Activated T-cell treated with anti-CD3 and anti-CD28 coated beads for 4 hours (primary cell): ENCODE measurements at regions not wholly inside any gene's neighbourhood (a gene's known extent, or its start where the extent isn't known, plus 50 kb on each side); places are given as distances from the start of the nearest gene placed in this dataset.

Experiments
- DNase-seq: peaks from one replicate; pipeline ENCODE4 v3.0.0-alpha.2; 2020

DNA sequence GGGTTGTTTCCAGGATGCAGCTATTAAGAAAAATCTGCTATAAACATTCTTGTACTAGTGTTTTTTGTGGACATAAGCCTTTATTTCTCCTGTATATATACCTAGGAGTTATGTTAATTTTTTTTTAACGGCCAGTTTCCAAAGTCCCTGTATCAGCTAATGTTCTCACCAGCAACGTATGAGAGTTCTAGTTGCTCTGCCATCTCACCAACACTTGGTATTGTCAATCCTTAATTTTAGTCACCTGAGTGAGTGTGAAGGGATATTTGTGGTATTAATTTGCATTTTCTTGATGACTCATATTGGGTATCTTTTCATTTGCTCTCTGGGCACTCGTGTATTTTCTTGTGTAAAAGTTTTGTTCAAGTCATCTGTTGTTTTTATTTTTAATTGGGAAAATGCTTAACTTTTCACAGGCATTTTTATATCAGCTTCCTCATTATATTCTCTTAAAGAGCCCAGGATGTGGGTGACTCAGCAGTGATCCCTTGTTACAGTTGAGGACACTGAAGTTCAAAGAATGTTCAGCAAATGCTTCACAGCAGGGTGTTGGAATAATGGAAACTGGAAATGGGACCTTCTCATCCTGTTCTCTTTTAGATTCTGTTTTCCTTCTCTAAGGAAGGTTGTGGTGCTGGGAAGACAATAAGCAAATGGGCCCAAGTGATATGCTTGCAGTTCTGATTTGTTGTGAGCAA is 176.3 kb upstream of the PRNP start:
- no peak for DNase-seq

- no peak for DNase-seq
Measured at GRCh38 chr20:4508773-4509172, 177.5 kb upstream of the PRNP start.

GRCh38 chr20:4507288-4507719 is 179.0 kb upstream of the PRNP start:
- DNase-seq, result no peak

- DNase-seq, result no peak
Measured at GRCh38 chr20:4504814-4505213, 181.4 kb upstream of the PRNP start.

GRCh38 chr20:4502756-4503155 is 183.5 kb upstream of the PRNP start:
- DNase-seq, result no peak

DNA sequence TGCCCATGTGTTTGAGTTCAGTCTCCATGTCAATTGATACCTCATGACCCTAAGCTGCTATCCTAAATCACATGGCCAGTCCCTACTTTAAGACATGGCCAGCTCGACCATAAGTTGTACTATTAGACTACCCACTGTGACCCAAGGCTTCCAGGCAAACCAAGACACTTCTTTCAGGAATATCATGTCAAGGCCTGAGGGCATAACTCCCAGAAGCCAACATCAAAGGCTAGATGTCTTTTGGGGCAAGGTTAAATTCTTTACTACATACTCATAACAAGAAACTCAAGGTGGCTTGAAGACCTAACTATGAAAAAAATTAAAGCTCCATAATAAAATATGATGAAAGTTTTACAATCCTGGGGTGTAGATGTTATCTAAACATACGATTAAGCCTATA is 192.9 kb upstream of the PRNP start:
- no peak for DNase-seq

DNA sequence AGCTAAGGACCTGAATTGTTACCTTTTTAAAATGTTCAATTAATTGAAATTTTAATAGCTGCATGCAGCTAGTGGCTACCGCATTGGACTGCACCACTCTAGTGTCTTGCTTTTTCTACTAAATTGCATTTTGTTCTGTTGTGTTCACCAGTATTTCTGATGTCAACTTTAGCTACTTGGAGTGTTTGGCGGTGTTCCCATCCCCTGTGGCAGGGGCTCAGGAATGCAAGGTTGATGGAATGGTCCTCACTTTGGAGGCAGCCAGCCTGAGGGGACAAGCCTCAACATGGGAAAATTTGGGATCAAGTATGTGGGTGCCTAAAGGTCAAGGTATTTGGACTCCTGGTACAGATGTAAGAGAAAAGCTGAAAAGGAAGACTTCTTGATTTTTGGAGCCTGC is 194.6 kb upstream of the PRNP start:
- DNase-seq, result no peak

GRCh38 chr20:4490606-4491280 is 195.5 kb upstream of the PRNP start:
- DNase-seq, result no peak

DNA sequence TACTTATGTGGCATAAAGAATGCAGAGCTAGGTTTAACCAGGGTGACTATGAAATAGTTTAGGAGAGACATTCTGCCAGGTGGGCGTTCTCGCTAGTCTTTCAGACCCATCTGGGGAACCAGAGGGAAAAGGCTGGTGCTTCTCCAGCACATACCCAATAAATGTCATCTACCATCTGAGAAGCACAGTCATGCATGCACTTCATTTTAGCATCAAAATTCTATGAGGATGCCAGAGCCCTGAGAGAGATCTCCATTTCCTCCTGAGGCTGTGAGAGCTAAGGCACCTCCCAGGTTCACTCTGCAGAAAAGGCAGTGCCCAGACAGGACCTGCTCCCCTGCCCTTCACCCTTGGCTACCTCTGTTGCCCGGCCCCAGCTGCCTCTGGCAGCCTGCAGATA is 196.2 kb upstream of the PRNP start:
- no peak for DNase-seq

DNA sequence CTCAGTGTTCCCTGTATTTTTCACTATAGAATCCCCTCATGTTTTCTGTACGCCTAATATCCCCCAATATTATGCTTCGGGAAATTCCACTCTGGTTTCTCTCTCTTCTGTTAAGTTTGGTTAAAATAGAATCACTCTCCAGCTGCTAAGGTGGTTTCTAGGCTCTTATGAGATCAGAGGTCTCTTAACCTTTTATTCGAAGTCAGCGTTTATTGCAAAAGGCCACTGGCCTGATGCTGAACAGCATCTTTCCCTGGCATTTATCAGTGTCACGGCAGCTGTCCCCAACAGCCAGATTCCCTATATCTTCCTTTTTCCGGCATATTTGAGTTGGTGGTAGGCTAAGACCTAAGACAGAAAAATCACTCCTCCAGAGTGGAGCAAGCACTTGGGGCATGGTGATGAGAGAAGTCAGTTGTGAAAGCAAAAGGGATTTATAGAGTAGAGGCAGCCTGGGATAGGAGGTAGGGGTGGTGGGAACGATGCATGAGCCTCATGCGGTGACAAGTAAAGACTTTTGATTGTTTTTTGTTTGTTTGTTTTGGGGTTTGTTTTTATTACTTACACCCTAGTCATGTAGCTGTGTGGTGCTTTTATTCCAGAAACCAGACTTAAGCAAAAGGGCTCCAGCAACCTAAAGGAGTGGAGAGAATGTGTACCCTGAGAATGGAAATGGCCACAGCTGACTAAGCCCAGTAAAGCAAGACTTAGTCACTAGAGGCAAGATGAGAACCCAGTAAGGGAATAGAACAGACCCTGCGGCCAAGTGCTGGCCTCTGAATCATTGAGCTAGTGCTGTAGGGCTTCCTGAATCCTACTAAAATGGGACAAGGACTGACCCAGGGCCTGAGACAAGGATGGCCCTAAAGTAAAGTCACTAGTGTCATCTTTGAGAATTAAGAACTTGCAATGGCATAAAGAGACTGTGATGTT is 197.6 kb upstream of the PRNP start:
- no peak for DNase-seq

DNA sequence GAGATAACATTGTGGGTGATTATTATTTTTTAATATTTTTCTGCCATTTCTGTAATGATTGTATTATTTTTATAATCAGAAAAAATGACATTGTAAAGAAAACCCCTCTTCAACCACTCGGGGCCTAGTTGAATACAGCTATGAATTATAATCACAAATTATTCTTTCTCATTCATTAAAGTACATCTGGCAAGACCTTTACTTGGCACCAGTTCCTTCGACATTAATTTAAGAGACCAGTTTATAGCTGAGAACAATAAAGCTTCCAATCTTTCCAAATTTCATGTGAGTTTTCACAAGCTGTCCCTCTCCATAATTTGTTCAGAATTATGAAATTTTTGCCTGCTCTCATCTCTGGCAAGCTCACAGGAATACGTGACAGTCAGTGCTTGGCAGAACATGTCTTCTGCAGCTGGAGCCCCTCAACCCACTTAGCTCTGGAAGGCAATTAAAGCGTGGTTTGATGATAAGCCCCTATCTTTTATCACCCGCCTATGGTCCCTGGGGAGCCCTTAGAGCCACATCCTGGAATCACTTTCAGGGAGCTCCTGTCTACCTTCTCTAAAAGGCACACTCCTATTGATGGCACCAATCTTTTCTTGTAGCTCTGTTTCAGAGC is 201.8 kb upstream of the PRNP start:
- no peak for DNase-seq

DNA sequence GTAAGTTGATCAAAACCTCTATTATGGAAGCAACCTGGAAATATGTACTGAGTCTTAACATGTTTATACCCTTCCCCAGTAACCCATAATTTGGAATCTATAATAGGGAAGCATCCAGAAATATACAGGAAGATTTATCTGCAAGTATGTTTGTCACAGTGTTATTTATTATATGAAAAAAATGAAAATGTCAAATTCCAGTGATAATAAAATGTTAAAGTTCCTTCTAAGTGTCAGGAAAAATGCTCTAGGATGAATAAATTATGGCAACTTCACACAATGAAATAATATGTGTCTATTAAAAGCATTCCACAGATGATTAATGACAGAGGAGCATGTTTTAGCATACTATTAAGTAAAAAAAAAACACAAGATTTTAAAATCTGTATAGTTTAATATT is 202.3 kb upstream of the PRNP start:
- no peak for DNase-seq

DNA sequence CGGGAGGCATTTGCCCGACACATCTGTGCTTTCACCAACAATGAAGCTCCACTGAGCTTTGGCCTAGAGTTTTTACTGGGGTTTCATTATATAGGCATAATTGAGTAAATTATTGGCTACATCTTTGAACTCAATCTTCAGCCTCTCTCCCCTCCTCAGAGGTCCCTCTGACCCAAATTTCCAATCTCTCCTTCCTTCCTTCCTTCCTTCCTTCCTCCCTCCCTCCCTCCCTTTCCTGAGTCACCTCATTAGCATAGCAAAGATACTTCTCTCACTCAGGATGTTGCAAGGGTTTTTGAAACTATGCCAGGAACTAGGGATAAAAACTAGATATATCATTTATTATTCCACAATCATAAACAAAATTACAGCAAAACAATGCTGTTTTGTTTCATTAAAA is 202.8 kb upstream of the PRNP start:
- no peak for DNase-seq

- DNase-seq, result no peak
Measured at GRCh38 chr20:4480104-4480503, 206.2 kb upstream of the PRNP start.

- DNase-seq, result no peak
Measured at GRCh38 chr20:4476903-4477500, 209.3 kb upstream of the PRNP start.

GRCh38 chr20:4472906-4473305 is 213.3 kb upstream of the PRNP start:
- no peak for DNase-seq

- DNase-seq, result no peak
Measured at GRCh38 chr20:4471221-4471620, 215.0 kb upstream of the PRNP start.

DNA sequence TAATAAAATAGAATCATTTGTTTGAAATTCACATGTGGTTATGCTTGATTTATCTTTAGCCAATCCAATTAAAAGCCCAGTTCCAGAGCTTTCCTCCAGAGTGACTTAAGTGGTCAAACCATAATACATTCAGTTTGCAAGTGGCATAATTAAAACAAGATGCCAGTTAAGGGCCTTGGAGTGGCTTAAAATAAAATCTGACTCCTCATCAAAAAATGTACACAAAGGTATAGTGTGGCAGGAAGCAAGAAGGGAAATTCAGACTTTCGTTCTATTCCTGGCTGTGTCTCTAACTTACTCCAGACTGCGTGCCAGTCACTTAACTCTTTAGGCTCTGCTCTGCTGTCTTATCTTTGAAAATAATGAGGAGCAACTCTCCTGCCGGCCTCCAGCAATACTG is 215.9 kb upstream of the PRNP start:
- no peak for DNase-seq

- no peak for DNase-seq
Measured at GRCh38 chr20:4469910-4470309, 216.3 kb upstream of the PRNP start.

GRCh38 chr20:4468114-4468513 is 218.1 kb upstream of the PRNP start:
- DNase-seq, result no peak

DNA sequence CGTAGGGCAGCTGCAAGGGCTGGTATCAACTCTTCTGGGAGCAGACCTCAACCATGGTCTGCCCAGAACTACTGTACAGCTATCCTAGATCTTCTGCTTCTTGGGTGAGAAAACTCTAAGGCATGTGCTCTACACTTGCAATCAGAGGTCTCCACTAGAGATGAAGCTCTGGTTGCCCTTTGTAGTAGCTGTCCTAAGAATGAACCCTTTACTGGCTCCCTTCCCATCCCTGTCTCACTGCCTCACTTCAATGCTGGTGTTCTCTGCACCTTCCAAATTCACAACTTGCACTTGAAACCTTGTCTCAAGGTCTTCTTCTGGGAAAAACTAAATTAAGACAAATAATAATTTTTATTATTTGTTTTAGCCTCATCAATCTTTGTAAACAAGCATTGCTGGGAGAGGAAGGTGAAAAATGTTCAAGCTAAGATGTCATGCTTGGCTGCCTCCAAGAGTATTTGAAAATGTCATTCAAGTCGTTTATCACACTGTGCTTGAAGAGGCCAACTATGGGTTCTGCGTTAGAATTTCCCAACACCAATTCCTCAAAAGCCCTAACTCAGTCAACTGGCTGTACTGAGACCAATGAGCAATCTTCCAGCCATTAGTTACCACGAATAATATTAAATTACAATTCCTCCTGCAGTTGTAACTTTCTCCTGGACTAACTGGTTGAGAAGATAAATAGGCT is 216.9 kb upstream of the ADRA1D start:
- no peak for DNase-seq

- no peak for DNase-seq
Measured at GRCh38 chr20:4465212-4465611, 216.1 kb upstream of the ADRA1D start.
